ENCODE measurements at regions not wholly inside any gene's neighbourhood (a gene's known extent, or its start where the extent isn't known, plus 50 kb on each side); places are given as distances from the start of the nearest gene placed in this dataset.

DNA sequence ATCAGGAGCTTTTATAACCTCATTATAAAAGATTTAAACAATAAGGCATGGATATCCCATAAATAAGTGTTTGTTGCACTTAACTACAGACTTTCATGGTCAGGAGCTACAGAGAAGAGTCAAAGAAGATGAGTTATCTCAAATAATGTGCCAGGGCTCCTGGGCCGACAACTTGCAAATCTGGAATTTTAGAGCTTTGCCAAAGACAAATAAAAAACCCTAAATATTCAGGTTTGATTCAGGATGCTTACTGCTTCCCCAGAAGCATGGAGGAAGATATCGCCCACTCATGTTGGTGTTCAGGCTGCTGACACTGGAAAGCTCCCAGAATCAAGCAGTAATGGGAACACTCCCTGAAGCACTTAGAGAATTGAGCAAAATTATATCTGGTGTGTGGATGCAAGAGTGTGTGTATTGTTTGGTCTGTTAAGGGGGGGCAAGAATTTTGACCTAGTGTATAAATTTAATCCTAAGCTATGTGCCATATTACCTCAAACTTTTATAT lies 176.9 kb upstream of the ESRRG start:
- Histone ChIP-seq H4K20me1 (ENCODE audit: insufficient read depth) (no peaks in the 10 kb centered on the region), H3K9me3 (ENCODE audit: low read depth) (no peaks in the 10 kb centered on the region), H3K9ac (no peak overlapping the region), H3K27ac (no peak overlapping the region), H3K4me3 (no peak overlapping the region), H3K9me2 (ENCODE audit: insufficient read depth) (no peaks in the 10 kb centered on the region), H2AFZ (no peak overlapping the region), H3K79me2 (ENCODE audit: insufficient read depth) (no peaks in the 10 kb centered on the region), H3K4me1 (ENCODE audit: insufficient read depth) (no peaks in the 10 kb centered on the region), H3K27me3 (replicated peaks; ENCODE audit: insufficient read depth) (no peaks in the 10 kb centered on the region), H3F3A (ENCODE audit: insufficient read depth) (no peaks in the 10 kb centered on the region), H3K4me2 (ENCODE audit: unreplicated experiment) (no peak overlapping the region), H3K36me3 (ENCODE audit: low read depth) (no peaks in the 10 kb centered on the region)
- DNase-seq: no peak
- TF ChIP-seq EZH2 (IDR thresholded peaks at IDR 0.05; ENCODE audit: insufficient read depth, poor library complexity, severe bottlenecking): no peak
- no peak for TF ChIP-seq EZH2phosphoT487 (IDR thresholded peaks at IDR 0.05; ENCODE audit: insufficient read depth, low read depth)
- WGBS, 2 experiments (ENCODE audit: low coverage in 1 of 2, low lambda C conversion rate in 2 of 2, missing lambda C conversion rate in 2 of 2): 13 to 31% methylated on average over 2 of the region's 2 CpGs
- in situ Hi-C loops (cut with MboI): no loop called here

DNA sequence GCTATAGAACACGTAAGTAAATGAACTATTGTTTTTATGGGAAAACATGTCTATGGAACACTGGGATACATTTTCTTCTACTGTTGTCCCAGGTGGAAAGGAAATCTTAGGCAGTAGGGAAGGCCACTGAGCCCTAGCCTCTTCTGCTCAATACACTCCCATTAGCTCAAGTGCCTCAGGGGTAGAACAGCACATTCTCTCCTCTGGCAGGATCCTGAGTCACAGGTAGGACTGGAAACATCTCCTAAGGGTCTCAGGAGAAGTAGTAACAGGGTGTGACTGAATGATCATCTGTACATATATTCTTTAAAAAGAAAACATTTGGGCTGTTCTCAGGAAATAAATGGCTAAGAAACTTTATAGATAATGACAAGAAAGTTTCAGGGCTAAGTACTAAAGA lies 175.6 kb upstream of the ESRRG start:
- no peak for DNase-seq
- no peaks in the 10 kb centered on the region for H3K36me3 ChIP-seq (ENCODE audit: low read depth)
- no peak overlapping the region for H3K4me3 ChIP-seq
- no peaks in the 10 kb centered on the region for H3K9me2 ChIP-seq (ENCODE audit: insufficient read depth)
- no peaks in the 10 kb centered on the region for H3K79me2 ChIP-seq (ENCODE audit: insufficient read depth)
- in situ Hi-C loops (cut with MboI): no loop called here
- H3F3A ChIP-seq (ENCODE audit: insufficient read depth): no peaks in the 10 kb centered on the region
- no peaks in the 10 kb centered on the region for H4K20me1 ChIP-seq (ENCODE audit: insufficient read depth)
- no peaks in the 10 kb centered on the region for H3K4me1 ChIP-seq (ENCODE audit: insufficient read depth)
- no peak overlapping the region for H3K27ac ChIP-seq
- no peak overlapping the region for H3K4me2 ChIP-seq (ENCODE audit: unreplicated experiment)
- H3K9me3 ChIP-seq (ENCODE audit: low read depth): no peaks in the 10 kb centered on the region
- H3K9ac ChIP-seq: no peak overlapping the region
- no peak overlapping the region for H2AFZ ChIP-seq
- 25 to 36% methylated on average over 1 of the region's 1 CpG for whole genome bisulfite sequencing, 2 experiments (ENCODE audit: low coverage in 1 of 2, low lambda C conversion rate in 2 of 2, missing lambda C conversion rate in 2 of 2)
- H3K27me3 ChIP-seq (replicated peaks; ENCODE audit: insufficient read depth): no peaks in the 10 kb centered on the region
- TF ChIP-seq EZH2 (IDR thresholded peaks at IDR 0.05; ENCODE audit: insufficient read depth, poor library complexity, severe bottlenecking): no peak
- no peak for TF ChIP-seq EZH2phosphoT487 (IDR thresholded peaks at IDR 0.05; ENCODE audit: insufficient read depth, low read depth)

DNA sequence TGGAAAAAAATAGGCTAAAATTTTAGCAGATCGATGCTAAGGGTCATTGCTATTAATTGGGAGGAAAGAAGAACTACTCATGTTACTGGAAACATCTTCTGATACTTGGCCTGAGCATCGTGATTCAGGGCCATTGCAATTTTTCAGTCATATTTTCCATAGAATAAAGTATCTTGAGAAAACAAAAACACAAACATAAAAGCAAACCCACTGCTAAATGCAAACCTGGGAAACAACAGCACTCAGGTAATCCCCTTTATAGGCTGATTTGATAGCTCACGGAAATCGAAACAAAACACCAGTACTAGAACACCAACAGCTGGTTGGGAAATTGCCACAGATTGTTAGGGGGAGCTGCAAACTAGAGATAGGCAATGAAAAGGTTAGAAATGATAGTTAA lies 172.9 kb upstream of the ESRRG start:
- H3K27ac ChIP-seq: no peak overlapping the region
- no peak for DNase-seq
- H3K4me2 ChIP-seq (ENCODE audit: unreplicated experiment): no peak overlapping the region
- H3F3A ChIP-seq (ENCODE audit: insufficient read depth): no peaks in the 10 kb centered on the region
- H3K36me3 ChIP-seq (ENCODE audit: low read depth): no peaks in the 10 kb centered on the region
- no peak overlapping the region for H3K9ac ChIP-seq
- H2AFZ ChIP-seq: no peak overlapping the region
- no peaks in the 10 kb centered on the region for H3K27me3 ChIP-seq (replicated peaks; ENCODE audit: insufficient read depth)
- no peaks in the 10 kb centered on the region for H3K4me1 ChIP-seq (ENCODE audit: insufficient read depth)
- H3K9me3 ChIP-seq (ENCODE audit: low read depth): no peaks in the 10 kb centered on the region
- TF ChIP-seq EZH2 (IDR thresholded peaks at IDR 0.05; ENCODE audit: insufficient read depth, poor library complexity, severe bottlenecking): no peak
- TF ChIP-seq EZH2phosphoT487 (IDR thresholded peaks at IDR 0.05; ENCODE audit: insufficient read depth, low read depth): no peak
- no peaks in the 10 kb centered on the region for H3K79me2 ChIP-seq (ENCODE audit: insufficient read depth)
- no peaks in the 10 kb centered on the region for H3K9me2 ChIP-seq (ENCODE audit: insufficient read depth)
- no peak overlapping the region for H3K4me3 ChIP-seq
- WGBS, 2 experiments (ENCODE audit: low coverage in 1 of 2, low lambda C conversion rate in 2 of 2, missing lambda C conversion rate in 2 of 2): 27 to 28% methylated on average over 4 of the region's 4 CpGs
- in situ Hi-C loops (cut with MboI): no loop called here
- no peaks in the 10 kb centered on the region for H4K20me1 ChIP-seq (ENCODE audit: insufficient read depth)

DNA sequence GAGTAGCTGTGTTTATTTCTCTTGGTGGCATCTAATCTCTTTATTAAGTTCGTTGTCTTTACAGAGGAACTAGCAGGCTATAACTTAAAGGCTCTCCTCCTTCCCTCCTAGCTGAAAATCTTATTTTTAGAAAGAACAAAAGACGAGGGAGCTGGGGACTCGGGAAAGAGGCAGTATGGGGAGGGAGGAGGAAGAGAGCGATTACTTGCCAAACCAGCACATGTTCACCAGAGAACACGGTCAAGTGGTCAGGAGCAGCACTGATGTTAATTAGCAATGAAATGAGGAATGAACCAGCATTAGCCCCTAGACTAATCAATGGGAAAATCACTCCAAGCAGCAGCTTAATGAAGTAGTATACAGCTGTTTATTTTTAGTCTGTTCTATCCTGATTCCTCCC lies 171.3 kb upstream of the ESRRG start:
- Histone ChIP-seq H3K27me3 (replicated peaks; ENCODE audit: insufficient read depth) (no peaks in the 10 kb centered on the region), H3K4me3 (no peak overlapping the region), H2AFZ (no peak overlapping the region), H3K36me3 (ENCODE audit: low read depth) (no peaks in the 10 kb centered on the region), H3K4me1 (ENCODE audit: insufficient read depth) (no peaks in the 10 kb centered on the region), H3K9ac (no peak overlapping the region), H3K9me3 (ENCODE audit: low read depth) (no peaks in the 10 kb centered on the region), H3K4me2 (ENCODE audit: unreplicated experiment) (no peak overlapping the region), H3K79me2 (ENCODE audit: insufficient read depth) (no peaks in the 10 kb centered on the region), H4K20me1 (ENCODE audit: insufficient read depth) (no peaks in the 10 kb centered on the region), H3K9me2 (ENCODE audit: insufficient read depth) (no peaks in the 10 kb centered on the region), H3F3A (ENCODE audit: insufficient read depth) (no peaks in the 10 kb centered on the region), H3K27ac (no peak overlapping the region)
- DNase-seq: no peak
- 2 to 11% methylated on average over 5 of the region's 5 CpGs for WGBS, 2 experiments (ENCODE audit: low coverage in 1 of 2, low lambda C conversion rate in 2 of 2, missing lambda C conversion rate in 2 of 2)
- TF ChIP-seq EZH2phosphoT487 (IDR thresholded peaks at IDR 0.05; ENCODE audit: insufficient read depth, low read depth): no peak
- no peak for TF ChIP-seq EZH2 (IDR thresholded peaks at IDR 0.05; ENCODE audit: insufficient read depth, poor library complexity, severe bottlenecking)
- in situ Hi-C loops (cut with MboI): no loop called here

DNA sequence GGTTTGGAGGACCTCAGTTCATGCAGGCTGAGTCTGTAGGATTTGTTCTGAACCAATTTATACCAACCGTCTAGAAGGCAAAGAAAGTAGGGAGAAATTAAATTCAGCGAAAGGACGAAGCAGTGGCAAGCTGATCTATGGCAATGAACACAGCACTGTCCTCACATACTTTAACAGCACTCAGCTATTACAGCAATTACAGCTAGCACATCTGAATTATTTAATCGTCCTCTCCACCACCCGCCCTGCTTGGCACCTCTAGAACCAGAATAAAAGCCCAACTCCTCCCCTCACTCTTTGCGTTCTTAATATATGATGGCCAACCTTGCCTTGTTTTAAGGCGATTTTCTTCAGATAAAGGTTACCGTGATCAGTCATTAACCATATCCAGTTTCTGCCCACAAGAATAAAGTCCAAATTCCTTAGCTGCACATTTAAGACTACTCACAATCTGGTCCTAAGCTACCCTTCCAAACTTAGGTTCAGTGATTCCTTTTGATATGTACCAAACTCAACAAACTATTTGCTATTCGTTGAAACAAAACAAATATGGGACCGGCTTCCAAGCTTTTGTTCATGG lies 169.4 kb upstream of the ESRRG start:
- in situ Hi-C loops (cut with MboI): no loop called here
- no peak for TF ChIP-seq EZH2 (IDR thresholded peaks at IDR 0.05; ENCODE audit: insufficient read depth, poor library complexity, severe bottlenecking)
- no peak for TF ChIP-seq EZH2phosphoT487 (IDR thresholded peaks at IDR 0.05; ENCODE audit: insufficient read depth, low read depth)
- H3F3A ChIP-seq (ENCODE audit: insufficient read depth): no peaks in the 10 kb centered on the region
- no peak for DNase-seq
- H4K20me1 ChIP-seq (ENCODE audit: insufficient read depth): no peaks in the 10 kb centered on the region
- H2AFZ ChIP-seq: no peak overlapping the region
- no peaks in the 10 kb centered on the region for H3K4me1 ChIP-seq (ENCODE audit: insufficient read depth)
- no peak overlapping the region for H3K27ac ChIP-seq
- H3K79me2 ChIP-seq (ENCODE audit: insufficient read depth): no peaks in the 10 kb centered on the region
- no peaks in the 10 kb centered on the region for H3K9me2 ChIP-seq (ENCODE audit: insufficient read depth)
- no peak overlapping the region for H3K9ac ChIP-seq
- no peaks in the 10 kb centered on the region for H3K27me3 ChIP-seq (replicated peaks; ENCODE audit: insufficient read depth)
- no peak overlapping the region for H3K4me3 ChIP-seq
- no peaks in the 10 kb centered on the region for H3K36me3 ChIP-seq (ENCODE audit: low read depth)
- 48 to 53% methylated on average over 10 of the region's 10 CpGs for WGBS, 2 experiments (ENCODE audit: low coverage in 1 of 2, low lambda C conversion rate in 2 of 2, missing lambda C conversion rate in 2 of 2)
- H3K9me3 ChIP-seq (ENCODE audit: low read depth): no peaks in the 10 kb centered on the region
- H3K4me2 ChIP-seq (ENCODE audit: unreplicated experiment): no peak overlapping the region

All from GM23248 (cell line).